ENCODE measurements at regions not wholly inside any gene's neighbourhood (a gene's known extent, or its start where the extent isn't known, plus 50 kb on each side); places are given as distances from the start of the nearest gene placed in this dataset.
A peak's percentile ranks its signal among the peaks of the same experiment; 100 is the strongest.

DNA sequence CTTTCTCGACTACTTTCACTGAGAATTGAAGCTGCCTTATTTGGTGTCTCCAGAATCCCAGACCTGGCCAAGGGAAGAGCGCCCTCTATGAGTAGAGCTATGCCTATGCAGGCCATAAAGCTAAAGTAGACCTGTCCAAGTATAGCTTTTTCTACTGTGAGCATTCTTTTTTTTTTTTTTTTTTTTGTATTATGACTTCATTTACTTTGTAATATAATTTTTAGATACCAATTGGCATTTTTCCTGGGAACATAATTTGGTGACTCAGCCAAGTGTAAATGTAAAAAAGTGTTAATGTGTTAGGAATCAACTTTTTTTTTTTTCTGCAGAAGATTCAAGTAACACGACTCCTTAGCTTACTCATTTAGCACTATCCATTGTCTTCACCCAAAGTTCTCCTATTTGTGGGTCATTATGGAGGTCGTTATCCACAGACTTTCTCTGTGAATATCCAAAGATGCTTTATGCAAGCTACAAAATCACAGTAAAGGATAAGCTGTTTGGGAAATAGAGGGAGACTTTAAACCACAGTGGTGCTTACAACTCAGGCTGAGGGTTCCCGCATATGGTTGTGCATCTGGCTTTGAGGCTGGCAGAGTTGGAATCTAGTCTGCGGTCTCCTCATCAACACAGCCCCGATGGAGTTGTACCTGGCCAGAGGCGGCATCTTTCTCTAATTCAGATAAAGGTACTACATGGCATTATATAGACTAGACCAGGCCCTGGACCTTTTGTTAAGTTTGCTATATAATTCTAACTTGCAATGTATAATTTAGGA lies 1040.2 kb upstream of the SORCS1 start:
- Histone ChIP-seq H3K4me3 (no peak overlapping the region), H3K4me2 (no peak overlapping the region), H3K27ac (no peak overlapping the region), H3K9me3 (no peaks in the 10 kb centered on the region), H3K4me1 (no peaks in the 10 kb centered on the region)
- ChIA-PET CTCF (interaction anchor here (1.2 kb wide), 1 partner anchor 10 kb away, joined by 3 read pairs; no protein-coding TSS in a partner anchor), POLR2A (no interaction called here)
- TF ChIP-seq ESRRA (IDR thresholded peaks at IDR 0.05; ENCODE audit: borderline replicate concordance, low read length), result no peak
- no peak for TF ChIP-seq JUNB (IDR thresholded peaks at IDR 0.05)
- TF ChIP-seq, protein P1, sequence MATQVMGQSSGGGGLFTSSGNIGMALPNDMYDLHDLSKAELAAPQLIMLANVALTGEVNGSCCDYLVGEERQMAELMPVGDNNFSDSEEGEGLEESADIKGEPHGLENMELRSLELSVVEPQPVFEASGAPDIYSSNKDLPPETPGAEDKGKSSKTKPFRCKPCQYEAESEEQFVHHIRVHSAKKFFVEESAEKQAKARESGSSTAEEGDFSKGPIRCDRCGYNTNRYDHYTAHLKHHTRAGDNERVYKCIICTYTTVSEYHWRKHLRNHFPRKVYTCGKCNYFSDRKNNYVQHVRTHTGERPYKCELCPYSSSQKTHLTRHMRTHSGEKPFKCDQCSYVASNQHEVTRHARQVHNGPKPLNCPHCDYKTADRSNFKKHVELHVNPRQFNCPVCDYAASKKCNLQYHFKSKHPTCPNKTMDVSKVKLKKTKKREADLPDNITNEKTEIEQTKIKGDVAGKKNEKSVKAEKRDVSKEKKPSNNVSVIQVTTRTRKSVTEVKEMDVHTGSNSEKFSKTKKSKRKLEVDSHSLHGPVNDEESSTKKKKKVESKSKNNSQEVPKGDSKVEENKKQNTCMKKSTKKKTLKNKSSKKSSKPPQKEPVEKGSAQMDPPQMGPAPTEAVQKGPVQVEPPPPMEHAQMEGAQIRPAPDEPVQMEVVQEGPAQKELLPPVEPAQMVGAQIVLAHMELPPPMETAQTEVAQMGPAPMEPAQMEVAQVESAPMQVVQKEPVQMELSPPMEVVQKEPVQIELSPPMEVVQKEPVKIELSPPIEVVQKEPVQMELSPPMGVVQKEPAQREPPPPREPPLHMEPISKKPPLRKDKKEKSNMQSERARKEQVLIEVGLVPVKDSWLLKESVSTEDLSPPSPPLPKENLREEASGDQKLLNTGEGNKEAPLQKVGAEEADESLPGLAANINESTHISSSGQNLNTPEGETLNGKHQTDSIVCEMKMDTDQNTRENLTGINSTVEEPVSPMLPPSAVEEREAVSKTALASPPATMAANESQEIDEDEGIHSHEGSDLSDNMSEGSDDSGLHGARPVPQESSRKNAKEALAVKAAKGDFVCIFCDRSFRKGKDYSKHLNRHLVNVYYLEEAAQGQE (IDR thresholded peaks at IDR 0.05), result no peak
- no peak for FAIRE-seq
- ATAC-seq, result no peak
- 11% methylated on average over 8 of the region's 8 CpGs for WGBS (ENCODE audit: missing lambda C conversion rate)
- peak in 1 of 2 experiments; percentile 5 for DNase-seq (ENCODE audit: low read depth in 1 of 2, low spot score in 1 of 2)

DNA sequence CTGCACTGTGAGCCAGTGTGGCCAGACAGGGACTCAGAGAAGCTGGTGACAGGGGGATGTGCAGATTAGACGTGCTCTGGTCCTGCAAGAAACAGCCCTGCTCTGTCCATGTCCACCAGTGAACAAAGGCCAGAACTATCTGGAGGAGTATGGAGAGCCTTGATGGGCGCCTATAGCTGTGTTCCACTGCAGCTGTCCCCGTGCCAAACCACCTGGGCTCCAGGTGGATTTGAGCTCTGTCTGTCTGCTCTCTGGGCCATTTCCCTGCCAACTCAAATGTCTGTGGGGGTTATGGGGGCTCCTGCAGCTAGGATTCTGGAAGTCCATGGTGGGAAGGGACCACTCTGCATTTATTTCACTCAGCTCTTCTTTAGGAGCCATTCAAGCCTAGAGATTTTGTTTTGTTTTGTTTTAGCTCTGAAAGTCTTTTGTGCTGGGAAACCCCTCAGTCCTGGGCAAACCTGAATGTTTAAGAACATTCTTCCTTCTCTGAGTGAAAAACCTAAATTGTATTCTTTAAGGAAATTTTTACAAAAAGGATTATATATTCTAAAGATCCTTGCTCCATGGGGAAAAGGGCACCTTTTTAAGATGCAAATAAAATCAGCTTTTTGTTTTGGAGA lies 1039.5 kb upstream of the SORCS1 start:
- H3K4me2 ChIP-seq, result no peak overlapping the region
- no peak for TF ChIP-seq TP53 (CRISPR knock-in tag; IDR thresholded peaks at IDR 0.05)
- TF ChIP-seq ZC3H11A (IDR thresholded peaks at IDR 0.05), result no peak
- TF ChIP-seq ESRRA (IDR thresholded peaks at IDR 0.05; ENCODE audit: borderline replicate concordance, low read length), result no peak
- no peak for TF ChIP-seq HEYL (CRISPR knock-in tag; IDR thresholded peaks at IDR 0.05)
- TF ChIP-seq, protein P2, sequence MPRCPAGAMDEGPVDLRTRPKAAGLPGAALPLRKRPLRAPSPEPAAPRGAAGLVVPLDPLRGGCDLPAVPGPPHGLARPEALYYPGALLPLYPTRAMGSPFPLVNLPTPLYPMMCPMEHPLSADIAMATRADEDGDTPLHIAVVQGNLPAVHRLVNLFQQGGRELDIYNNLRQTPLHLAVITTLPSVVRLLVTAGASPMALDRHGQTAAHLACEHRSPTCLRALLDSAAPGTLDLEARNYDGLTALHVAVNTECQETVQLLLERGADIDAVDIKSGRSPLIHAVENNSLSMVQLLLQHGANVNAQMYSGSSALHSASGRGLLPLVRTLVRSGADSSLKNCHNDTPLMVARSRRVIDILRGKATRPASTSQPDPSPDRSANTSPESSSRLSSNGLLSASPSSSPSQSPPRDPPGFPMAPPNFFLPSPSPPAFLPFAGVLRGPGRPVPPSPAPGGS (IDR thresholded peaks at IDR 0.05), result no peak
- TF ChIP-seq MAZ (IDR thresholded peaks at IDR 0.05; ENCODE audit: borderline replicate concordance, low read depth, low read length), result no peak
- TF ChIP-seq, protein P3, sequence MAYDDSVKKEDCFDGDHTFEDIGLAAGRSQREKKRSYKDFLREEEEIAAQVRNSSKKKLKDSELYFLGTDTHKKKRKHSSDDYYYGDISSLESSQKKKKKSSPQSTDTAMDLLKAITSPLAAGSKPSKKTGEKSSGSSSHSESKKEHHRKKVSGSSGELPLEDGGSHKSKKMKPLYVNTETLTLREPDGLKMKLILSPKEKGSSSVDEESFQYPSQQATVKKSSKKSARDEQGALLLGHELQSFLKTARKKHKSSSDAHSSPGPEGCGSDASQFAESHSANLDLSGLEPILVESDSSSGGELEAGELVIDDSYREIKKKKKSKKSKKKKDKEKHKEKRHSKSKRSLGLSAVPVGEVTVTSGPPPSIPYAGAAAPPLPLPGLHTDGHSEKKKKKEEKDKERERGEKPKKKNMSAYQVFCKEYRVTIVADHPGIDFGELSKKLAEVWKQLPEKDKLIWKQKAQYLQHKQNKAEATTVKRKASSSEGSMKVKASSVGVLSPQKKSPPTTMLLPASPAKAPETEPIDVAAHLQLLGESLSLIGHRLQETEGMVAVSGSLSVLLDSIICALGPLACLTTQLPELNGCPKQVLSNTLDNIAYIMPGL (CRISPR knock-in tag; IDR thresholded peaks at IDR 0.05; ENCODE audit: borderline replicate concordance), result no peak
- TF ChIP-seq CHD2 (IDR thresholded peaks at IDR 0.05; ENCODE audit: low read length, partially characterized antibody), result no peak
- no peak for TF ChIP-seq FOSB (CRISPR knock-in tag; IDR thresholded peaks at IDR 0.05)
- no peak for TF ChIP-seq EHF (CRISPR knock-in tag; IDR thresholded peaks at IDR 0.05)
- TF ChIP-seq GATA3 (IDR thresholded peaks at IDR 0.05; ENCODE audit: borderline replicate concordance), result no peak
- no peak for TF ChIP-seq RARB (CRISPR knock-in tag; IDR thresholded peaks at IDR 0.05)

More for the DNA sequence above, 1039.5 kb upstream of the SORCS1 start:
- FAIRE-seq (no peak), DNase-seq (ENCODE audit: low read depth in 1 of 2, low spot score in 1 of 2) (no peak), ATAC-seq (no peak)
- ChIA-PET POLR2A (no interaction called here), CTCF (interaction anchor here (1.2 kb wide), 1 partner anchor 10 kb away, joined by 3 read pairs; no protein-coding TSS in a partner anchor)
- Histone ChIP-seq H3K4me3 (no peak overlapping the region), H3K9me3 (no peaks in the 10 kb centered on the region), H3K27ac (no peak overlapping the region), H3K4me1 (no peaks in the 10 kb centered on the region)
- WGBS (ENCODE audit: missing lambda C conversion rate), result 0% methylated on average over 3 of the region's 3 CpGs
